AG09319 (cell line): ENCODE measurements at regions not wholly inside any gene's neighbourhood (a gene's known extent, or its start where the extent isn't known, plus 50 kb on each side); places are given as distances from the start of the nearest gene placed in this dataset.
"Not testable (repeated sequence)": the region's sequence is repeated elsewhere in the genome, so short reads cannot be mapped to it uniquely, and the experiment has no call there.

Experiments
- DNase-seq: peaks from one replicate; pipeline ENCODE4 v3.0.0-alpha.2; 2010; ENCODE audit warnings: low read depth; ENCODE audit errors: extremely low read depth
- TF ChIP-seq, protein P1 (sequence below): IDR thresholded peaks from 2 replicates; pipeline ENCODE4 v1.5.1; 2011; ENCODE audit warnings: low read depth, mild to moderate bottlenecking, inconsistent platforms, low read length, moderate library complexity

DNA sequence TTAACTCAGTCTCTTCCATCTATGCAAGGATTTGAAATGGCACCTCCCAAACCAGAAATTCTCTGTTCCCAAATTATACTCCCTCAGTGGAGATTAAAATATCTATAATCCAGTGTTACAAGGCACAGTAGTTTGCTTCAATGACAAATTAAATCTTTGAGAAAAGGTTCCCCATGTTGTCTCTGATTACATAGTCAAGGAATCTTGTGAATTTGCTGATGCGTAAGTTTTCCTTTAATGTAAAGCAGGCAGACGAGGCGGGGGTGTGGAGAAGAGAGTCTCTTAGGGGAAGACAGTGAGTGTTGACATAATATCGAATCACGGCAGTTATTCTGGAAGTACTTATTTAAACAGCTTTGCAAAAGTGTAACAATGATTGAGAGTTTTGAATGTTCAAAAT lies 236.4 kb upstream of the RARB start:
- DNase-seq, result no peak
- TF ChIP-seq, protein P1, sequence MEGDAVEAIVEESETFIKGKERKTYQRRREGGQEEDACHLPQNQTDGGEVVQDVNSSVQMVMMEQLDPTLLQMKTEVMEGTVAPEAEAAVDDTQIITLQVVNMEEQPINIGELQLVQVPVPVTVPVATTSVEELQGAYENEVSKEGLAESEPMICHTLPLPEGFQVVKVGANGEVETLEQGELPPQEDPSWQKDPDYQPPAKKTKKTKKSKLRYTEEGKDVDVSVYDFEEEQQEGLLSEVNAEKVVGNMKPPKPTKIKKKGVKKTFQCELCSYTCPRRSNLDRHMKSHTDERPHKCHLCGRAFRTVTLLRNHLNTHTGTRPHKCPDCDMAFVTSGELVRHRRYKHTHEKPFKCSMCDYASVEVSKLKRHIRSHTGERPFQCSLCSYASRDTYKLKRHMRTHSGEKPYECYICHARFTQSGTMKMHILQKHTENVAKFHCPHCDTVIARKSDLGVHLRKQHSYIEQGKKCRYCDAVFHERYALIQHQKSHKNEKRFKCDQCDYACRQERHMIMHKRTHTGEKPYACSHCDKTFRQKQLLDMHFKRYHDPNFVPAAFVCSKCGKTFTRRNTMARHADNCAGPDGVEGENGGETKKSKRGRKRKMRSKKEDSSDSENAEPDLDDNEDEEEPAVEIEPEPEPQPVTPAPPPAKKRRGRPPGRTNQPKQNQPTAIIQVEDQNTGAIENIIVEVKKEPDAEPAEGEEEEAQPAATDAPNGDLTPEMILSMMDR, result no peak

DNA sequence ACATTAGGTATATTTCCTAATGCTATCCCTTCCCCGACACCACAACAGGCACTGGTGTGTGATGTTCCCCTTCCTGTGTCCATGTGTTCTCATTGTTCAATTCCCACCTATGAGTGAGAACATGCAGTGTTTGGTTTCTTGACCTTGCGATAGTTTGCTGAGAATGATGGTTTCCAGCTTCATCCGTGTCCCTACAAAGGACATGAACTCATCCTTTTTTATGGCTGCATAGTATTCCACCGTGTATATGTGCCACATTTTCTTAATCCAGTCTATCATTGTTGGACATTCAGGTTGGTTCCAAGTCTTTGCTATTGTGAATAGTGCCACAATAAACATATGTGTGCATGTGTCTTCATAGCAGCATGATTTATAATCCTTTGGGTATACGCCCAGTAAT lies 228.5 kb upstream of the RARB start:
- DNase-seq, result not testable (repeated sequence)

DNA sequence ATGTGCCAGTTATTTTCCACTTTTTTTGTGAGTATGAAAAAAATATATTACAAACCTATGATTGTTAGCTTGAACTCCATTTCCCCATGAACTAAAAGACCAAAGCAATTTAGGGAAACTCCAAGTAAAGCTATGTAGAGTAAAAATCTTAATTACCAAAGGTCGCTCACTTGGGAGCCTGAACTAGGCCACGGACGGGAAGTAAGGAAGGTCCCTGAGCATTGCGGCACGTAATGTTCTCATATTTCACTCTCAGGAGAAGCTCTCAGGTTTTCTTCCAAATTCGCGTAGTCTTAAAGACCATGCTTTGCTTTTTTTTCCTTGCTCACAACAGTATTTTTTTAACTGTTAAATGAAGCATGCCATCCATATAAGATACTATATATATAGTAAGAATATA lies 215.3 kb upstream of the RARB start:
- DNase-seq, result no peak
- TF ChIP-seq, protein P1, result no peak

DNA sequence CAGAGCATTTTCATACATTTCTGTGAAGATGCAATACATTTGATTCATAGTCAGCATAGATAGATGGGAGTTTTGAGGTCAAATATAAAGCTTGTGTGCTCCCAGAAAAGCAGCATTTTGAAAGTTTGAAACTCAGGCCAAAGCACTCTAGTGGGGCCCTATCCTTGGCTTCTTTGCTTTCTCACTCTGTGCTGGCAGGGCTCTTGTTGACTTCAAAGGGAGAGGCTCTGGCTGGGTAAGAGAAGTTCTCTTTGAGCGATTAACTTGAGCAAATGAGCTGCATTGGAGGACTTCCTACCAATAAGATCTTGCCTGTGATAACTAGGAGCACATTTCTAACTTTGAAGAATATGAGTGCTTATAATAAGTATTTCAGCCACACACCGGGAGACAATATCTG lies 214.0 kb upstream of the RARB start:
- TF ChIP-seq, protein P1, result no peak
- DNase-seq, result no peak

DNA sequence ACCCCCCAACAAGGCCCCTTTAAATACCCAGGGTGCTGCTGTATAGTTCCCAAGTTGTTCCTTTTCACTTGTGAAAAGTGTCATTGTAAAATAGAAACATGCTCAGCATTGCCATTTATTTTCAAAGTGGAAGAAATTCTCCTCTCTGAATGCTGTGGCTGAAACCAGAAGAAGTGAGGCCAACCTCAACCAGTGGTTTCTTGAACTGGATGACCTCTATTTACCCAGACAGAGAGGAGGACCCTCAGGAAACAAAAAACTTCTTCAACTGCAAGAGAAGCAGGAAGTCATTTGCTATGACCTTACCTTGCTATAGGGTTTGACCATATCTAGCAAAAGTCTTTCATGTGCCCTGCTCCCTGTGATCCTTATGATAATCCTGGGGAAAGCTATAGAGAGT lies 209.7 kb upstream of the RARB start:
- TF ChIP-seq, protein P1, result no peak
- no peak for DNase-seq

DNA sequence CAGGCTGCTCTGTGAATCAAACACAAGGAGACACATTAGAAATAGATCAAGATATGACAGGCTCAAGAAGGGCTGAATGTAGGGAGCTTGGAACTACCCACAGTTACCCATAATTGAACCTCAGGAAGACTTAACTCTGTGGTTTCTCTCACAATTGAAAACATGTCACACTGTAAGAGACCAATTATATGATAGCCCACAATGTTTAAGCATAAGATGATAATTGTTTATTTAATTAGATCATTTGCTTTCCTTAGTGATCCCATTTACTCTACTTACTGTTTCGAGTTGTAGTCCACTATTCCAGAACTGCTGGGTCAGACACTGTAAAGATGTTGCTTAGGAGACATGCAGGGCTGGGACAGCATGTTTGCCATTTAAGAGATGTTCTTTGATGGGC lies 201.3 kb upstream of the RARB start:
- TF ChIP-seq, protein P1, result no peak
- no peak for DNase-seq

DNA sequence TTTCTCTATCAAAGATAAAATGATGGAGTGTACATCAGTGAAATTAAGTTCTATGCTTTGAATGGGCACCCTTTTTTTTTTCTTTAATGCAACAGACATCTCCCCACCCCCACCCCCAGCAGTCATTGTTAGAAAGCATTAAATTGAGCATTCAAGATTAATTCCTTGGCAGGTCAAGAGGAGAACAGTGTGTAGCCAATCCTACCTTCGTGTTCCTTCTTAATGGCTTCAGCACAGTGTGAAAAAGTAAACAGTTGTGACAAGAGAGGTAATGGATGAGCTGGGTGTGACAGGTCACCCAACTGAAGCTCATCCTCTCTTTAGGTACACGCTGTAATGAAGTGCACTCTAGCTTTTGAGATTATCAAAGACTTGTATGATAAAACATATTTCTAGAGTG lies 198.5 kb upstream of the RARB start:
- TF ChIP-seq, protein P1, result no peak
- DNase-seq, result no peak

DNA sequence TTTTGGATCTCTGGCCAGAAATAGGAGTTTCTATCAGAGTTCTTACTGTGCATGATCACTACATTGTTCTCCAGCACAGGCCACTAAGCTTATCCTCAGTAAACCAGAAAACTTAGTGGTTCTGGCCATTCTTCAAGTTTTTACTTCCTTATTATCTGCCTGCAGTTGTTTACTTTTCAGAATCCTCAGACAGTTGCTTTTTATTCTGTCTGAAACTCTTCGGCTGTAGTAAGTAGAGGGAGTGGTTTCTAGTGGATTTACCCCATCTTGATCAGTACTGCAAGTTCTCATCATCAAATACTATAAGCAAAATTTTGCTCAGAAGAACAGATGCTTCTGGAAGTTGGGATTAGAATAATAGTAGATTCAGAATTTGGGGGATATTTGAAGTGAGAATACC lies 193.0 kb upstream of the RARB start:
- TF ChIP-seq, protein P1, result no peak
- DNase-seq, result no peak
